Mucosa of gallbladder (tissue), 1 donor: ENCODE measurements at regions not wholly inside any gene's neighbourhood (a gene's known extent, or its start where the extent isn't known, plus 50 kb on each side); places are given as distances from the start of the nearest gene placed in this dataset.

Experiments used
- DNase-seq: peaks from one replicate; pipeline ENCODE4 v3.0.0-alpha.2; 2020; ENCODE audit warnings: low spot score
- donor health status: DM: no; HTN: no; CAD: no.

DNA sequence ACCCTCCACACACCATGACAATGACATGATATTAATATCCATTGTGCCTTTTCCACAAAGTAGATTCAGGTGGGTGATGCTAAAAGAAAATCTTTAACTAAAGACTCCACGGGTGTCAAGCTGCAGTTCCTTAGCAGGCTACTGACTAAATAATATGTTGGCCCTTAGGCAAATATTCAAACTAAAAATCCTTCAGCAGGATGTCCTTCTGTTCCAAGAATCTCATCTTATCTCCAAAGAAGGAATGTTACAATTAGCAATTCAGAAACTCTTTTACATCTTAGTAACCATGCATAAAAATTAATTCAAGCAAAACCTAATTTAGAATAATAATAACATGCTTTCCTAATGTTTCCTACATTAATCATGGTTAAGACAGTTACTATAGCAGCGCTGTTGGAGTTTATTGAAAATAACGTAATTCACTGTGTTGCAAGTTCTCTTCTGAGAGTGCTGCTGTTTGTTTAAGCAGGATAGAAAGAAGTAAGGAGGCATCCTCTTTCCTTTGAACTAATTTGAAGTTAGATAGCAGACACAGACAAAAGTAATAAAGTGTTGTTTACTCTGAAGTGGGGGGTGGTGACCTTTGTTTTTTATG is 414.8 kb upstream of the CDH4 start:
- no peak for DNase-seq

DNA sequence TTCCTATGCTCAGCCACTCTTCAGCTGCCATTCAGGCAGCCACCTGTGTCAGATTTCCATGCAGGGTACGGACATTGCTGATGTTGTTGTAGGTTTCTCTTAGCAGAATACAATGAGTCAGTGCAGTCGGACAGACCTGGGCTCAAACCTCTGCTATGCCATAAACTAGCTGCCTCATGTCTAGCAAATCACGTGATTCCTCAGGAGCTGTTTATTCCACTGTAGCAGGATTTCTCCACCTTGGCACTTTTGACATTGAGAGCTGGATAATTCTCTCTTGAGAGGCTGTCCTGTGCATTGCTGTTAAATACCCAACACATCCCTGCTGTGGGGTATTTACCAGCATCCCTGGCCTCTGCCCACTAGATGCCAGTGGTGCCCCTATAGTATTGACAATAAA is 413.8 kb upstream of the CDH4 start:
- no peak for DNase-seq

- DNase-seq, result no peak
Measured at GRCh38 chr20:60840971-60841370, 411.1 kb upstream of the CDH4 start.

DNA sequence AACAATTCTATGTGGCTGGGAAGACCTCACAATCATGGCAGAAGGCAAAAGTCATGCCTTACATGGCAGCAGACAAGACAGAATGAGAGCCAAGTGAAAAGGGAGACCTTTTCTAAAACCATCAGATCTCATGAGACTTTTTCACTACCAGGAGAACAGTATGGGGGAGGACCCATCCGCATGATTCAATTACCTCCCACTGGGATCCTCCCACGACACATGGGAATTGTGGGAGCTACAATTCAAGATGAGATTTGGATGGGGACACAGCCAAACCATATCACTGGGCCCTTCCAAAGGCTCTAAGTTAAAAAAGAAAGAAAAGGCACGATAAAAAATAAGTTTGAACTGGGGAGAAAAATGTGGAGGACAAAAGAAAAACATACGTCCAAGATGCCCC is 406.9 kb upstream of the CDH4 start:
- no peak for DNase-seq

DNA sequence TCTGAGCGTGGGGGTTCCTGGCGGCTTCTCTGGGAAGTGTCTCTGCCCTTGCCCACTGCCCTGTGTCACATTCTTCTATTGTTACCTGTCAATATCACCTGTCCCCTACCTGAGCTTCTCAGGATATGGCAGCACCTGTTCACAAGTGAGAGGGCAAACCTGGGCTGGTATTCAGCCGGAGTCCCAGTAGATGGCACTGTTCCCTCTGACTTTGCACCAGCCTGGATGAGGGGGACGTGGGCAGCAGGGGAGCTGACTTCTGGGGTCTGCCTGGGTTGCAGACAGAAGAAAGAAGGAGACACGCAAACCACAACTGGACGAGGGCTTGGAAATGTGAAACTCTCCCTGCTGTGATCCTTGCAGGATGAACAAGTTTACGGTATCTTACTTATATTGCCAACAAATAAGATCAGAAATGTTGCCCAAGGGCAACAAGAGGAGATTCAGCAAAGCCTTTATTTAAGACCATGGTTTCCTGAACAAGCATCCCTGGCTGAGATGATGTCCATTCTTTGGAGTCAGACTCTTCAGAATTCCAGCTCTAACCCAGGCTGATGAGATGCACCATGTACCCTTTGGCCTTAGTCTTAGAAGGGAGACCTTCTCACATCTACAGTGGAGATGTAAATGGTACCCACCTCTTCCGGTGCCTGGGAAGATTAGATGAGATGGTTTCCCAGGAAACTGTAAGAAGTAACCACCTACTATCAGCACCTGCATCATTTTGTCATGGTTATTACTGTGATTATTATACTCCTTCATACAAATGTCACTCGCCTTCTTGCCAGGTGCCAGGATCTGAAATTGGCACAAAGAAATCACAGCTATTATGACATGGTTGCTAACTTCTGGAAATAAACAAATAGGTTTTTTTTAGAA is 400.0 kb upstream of the CDH4 start:
- no peak for DNase-seq

DNA sequence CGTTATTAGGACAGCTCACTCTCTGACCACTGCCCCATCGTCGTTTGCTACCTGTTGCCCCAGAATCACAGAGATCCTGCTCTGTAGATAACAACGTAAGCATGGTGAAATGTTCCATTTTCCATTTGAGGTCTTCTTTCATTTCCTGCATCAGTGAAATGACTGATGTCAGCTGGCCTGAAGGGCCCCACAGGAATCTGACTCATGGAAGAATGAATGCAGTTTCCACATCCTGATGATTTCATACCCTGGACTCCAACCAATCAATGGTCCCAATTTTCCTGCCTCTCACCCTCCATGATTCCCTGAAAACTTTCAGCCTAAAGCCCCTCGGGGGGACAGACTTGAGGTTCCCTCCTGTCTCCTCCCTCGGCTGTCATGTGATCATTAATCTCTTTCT is 394.4 kb upstream of the CDH4 start:
- no peak for DNase-seq

DNA sequence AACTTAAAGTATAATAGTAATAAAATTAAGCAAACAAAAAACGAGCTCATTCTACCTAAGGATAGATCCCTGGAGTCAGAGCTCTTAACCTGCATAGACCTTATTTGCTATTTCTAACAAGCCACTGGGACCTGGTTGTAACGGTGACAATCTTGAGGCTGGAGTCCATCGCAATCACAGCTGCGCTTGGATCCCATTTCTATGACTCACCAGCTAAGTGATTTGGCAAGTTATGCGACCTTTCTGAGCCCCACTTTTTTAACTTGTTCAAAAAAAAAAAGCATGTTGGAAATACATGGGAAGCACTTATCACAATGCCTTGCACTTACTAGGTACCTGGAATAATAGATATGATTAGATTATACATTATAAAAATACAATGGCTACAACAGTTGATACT is 389.5 kb upstream of the CDH4 start:
- DNase-seq, result no peak

DNA sequence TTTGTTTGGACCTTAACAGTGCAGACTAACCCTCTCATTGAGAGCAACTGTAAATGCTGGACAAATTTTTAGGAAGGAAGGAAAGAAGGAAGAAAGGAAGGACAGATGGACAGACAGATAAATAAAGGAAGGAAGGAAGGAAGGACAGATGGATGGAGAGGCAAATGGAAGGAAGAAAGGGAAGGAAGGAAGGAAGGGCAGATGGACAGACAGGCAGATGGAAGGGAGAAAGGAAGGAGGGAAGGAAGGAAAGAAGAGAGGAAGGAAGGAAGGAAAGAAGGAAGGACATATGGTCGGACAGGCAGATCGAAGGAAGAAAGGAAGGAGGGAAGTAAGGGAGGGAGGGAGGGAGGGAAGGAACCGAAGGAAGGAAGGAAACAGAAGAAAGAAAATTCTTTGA is 388.5 kb upstream of the CDH4 start:
- DNase-seq, result no peak

DNA sequence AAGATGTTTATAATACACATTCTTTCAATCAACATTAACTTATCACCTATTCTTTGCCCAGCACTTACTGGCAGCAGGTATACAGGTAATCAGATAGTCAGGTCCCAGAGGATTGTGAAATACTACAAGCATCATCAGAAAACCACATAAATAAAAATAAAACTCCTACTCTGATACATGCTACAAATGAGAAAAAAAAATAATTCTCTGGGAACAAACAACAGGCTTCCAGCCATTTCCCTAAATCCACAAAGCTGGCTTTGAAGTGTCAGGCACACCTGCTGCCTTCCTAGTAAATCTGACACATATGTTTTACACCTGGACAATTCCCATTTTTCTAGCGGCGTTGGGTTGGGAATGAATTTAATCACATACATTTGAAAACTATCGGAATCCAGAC is 384.5 kb upstream of the CDH4 start:
- DNase-seq, result no peak

GRCh38 chr20:60868316-60868891 is 383.7 kb upstream of the CDH4 start:
- no peak for DNase-seq

GRCh38 chr20:60869087-60869486 is 383.0 kb upstream of the CDH4 start:
- DNase-seq, result no peak

GRCh38 chr20:60869625-60870024 is 382.4 kb upstream of the CDH4 start:
- DNase-seq, result no peak

- DNase-seq, result no peak
Measured at GRCh38 chr20:60870040-60870439, 382.0 kb upstream of the CDH4 start.

DNA sequence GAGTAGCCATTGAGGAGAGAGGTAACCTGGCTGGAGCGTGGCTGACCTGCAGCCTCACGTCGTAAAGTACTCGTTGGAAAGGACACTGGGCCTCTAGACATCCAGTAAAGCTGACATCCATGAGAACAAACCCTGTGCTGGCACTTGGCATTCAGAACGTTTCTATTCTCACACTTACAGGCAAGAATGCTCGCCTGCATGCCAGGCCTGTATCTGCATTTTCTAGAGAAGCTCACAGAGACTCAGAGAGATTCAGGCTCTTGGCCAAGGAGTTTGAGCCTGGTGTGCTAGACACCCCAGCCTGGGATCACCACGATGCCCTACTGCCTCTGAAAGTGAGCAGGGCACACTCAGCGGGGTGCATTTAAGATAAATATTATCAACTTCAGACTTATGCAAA is 379.8 kb upstream of the CDH4 start:
- DNase-seq, result no peak

GRCh38 chr20:60877071-60877857 is 374.8 kb upstream of the CDH4 start:
- no peak for DNase-seq

GRCh38 chr20:60882836-60883235 is 369.2 kb upstream of the CDH4 start:
- DNase-seq, result no peak

DNA sequence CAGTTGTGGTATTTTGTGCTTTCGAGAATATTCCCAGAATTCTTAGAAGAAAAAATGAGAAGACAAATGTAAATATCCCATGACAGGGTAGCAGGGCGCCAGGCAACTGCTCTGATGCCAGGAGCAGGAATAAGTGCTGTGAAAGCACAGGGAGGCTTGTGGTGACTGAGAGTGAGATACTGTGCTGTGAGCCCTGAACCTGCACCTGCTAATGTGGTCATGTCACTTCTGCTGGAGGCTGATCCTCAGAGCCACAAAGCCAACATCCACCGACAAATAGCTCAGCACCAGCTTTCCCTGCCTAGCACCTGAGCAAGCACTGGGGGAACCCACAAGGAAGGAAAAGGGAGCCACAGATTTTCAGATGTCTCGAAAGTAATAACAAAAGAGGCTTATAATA is 368.6 kb upstream of the CDH4 start:
- DNase-seq, result no peak

DNA sequence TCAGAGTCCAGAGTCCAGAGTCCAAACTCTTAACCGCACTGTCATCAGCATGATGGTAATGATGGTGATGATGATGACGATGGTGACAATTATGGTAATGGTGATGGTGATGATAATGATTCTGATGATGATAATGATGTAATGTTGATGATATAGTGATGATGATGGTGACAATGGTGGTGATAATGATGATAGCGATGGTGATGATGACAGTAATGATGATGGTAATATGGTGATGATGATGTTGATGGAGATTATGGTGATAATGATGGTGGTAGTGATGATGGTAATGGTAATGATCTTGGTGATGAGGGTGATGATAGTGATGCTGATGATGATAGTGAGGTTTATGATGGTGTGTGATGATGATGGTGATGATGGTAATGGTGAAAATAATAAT is 367.8 kb upstream of the CDH4 start:
- no peak for DNase-seq

DNA sequence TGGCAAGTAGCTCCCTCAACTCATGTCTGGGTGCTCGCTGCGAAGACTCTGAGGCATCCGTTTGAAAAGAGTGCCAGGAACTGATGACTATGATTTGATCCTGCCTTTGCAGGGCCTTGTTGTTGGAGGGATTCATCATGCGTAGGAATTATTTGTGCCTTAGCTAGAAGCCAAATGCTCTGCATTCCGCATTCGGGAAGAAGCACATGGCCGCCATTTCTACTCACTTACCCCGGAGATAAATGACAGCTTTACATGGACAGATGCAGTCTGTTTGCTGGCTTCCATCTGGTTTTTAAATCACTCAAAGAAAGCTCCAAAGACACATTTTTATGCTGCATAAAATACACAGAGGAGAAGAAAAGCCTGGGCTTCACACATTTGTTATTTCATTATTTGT is 363.3 kb upstream of the CDH4 start:
- no peak for DNase-seq

GRCh38 chr20:60892095-60892813 is 359.8 kb upstream of the CDH4 start:
- DNase-seq, result no peak

GRCh38 chr20:60894091-60894490 is 358.0 kb upstream of the CDH4 start:
- no peak for DNase-seq
